ENCODE measurements at regions not wholly inside any gene's neighbourhood (a gene's known extent, or its start where the extent isn't known, plus 50 kb on each side); places are given as distances from the start of the nearest gene placed in this dataset.

DNA sequence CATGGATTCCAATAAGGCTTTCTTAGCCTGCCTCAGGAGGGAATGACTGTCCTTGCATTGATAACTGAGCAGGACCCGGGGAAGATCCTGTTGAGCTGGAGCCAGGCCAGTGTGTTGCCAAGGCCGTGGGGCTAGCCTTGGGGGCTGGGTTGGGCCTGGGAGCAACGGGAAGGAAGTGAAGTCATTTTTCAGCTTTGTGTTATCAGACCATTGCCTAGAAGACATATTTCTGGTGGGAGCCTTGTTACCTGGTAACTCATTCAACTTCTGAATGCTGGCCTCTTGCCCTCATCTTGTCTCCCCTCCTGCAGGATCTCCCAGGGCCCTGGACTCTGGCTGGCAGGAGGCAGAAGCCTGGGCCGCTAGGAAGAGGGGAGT lies 92.7 kb upstream of the MGAT5 start (continued):
- TF ChIP-seq JUND (IDR thresholded peaks at IDR 0.05; ENCODE audit: borderline replicate concordance, low read depth, low read length) (peak; percentile 64), JUND (tag; IDR thresholded peaks at IDR 0.05; ENCODE audit: borderline replicate concordance, low read depth, low read length) (no peak; the same call in 2 of the 3 replicates), EP400 (IDR thresholded peaks at IDR 0.05) (0 out of 2 replicates have a peak, but pooled peaks have one; percentile 28), NFIC (IDR thresholded peaks at IDR 0.05) (peak; percentile 62), NBN (IDR thresholded peaks at IDR 0.05; ENCODE audit: low read depth) (no peak), ETV1 (tag; conservative IDR thresholded peaks at IDR 0.05; ENCODE audit: low read depth) (peak; percentile 29; the same call in 1 of the 2 replicates), CCAR2 (IDR thresholded peaks at IDR 0.05; ENCODE audit: low read depth, low read length) (no peak), TCF7L2 (IDR thresholded peaks at IDR 0.05; ENCODE audit: low read depth, low read length) (no peak), KHSRP (IDR thresholded peaks at IDR 0.05) (no peak), ZNF316 (IDR thresholded peaks at IDR 0.05) (no peak), TBL1XR1 (IDR thresholded peaks at IDR 0.05; ENCODE audit: low read length in 2 of 2) (no peak), PCBP2 (IDR thresholded peaks at IDR 0.05; ENCODE audit: low read depth, low read length, poor library complexity, severe bottlenecking) (no peak)
- TF ChIP-seq, protein P1, sequence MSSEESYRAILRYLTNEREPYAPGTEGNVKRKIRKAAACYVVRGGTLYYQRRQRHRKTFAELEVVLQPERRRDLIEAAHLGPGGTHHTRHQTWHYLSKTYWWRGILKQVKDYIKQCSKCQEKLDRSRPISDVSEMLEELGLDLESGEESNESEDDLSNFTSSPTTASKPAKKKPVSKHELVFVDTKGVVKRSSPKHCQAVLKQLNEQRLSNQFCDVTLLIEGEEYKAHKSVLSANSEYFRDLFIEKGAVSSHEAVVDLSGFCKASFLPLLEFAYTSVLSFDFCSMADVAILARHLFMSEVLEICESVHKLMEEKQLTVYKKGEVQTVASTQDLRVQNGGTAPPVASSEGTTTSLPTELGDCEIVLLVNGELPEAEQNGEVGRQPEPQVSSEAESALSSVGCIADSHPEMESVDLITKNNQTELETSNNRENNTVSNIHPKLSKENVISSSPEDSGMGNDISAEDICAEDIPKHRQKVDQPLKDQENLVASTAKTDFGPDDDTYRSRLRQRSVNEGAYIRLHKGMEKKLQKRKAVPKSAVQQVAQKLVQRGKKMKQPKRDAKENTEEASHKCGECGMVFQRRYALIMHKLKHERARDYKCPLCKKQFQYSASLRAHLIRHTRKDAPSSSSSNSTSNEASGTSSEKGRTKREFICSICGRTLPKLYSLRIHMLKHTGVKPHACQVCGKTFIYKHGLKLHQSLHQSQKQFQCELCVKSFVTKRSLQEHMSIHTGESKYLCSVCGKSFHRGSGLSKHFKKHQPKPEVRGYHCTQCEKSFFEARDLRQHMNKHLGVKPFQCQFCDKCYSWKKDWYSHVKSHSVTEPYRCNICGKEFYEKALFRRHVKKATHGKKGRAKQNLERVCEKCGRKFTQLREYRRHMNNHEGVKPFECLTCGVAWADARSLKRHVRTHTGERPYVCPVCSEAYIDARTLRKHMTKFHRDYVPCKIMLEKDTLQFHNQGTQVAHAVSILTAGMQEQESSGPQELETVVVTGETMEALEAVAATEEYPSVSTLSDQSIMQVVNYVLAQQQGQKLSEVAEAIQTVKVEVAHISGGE (CRISPR knock-in tag; IDR thresholded peaks at IDR 0.05), result no peak
- TF ChIP-seq, protein P2, sequence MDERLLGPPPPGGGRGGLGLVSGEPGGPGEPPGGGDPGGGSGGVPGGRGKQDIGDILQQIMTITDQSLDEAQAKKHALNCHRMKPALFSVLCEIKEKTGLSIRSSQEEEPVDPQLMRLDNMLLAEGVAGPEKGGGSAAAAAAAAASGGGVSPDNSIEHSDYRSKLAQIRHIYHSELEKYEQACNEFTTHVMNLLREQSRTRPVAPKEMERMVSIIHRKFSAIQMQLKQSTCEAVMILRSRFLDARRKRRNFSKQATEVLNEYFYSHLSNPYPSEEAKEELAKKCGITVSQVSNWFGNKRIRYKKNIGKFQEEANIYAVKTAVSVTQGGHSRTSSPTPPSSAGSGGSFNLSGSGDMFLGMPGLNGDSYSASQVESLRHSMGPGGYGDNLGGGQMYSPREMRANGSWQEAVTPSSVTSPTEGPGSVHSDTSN (CRISPR knock-in tag; IDR thresholded peaks at IDR 0.05; ENCODE audit: low read depth), result no peak
- TF ChIP-seq, protein P2 (tag; conservative IDR thresholded peaks at IDR 0.05; ENCODE audit: low read depth), result peak; percentile 18; the same call in 1 of the 2 replicates
